NCI-H2227 treated with DMSO at 0.1 percent for 48 hours (cell line): ENCODE measurements at regions not wholly inside any gene's neighbourhood (a gene's known extent, or its start where the extent isn't known, plus 50 kb on each side); places are given as distances from the start of the nearest gene placed in this dataset.

ENCODE experiments used
- DNase-seq: peaks from one replicate; lab custom pipeline; 2025; lab: John Stamatoyannopoulos, UW

- no peak for DNase-seq
Measured at GRCh38 chr5:61686491-61687257, 354.6 kb downstream of the ZSWIM6 start.

GRCh38 chr5:61687371-61687770, 355.3 kb downstream of the ZSWIM6 start:
- DNase-seq: no peak

GRCh38 chr5:61689153-61689846, 357.2 kb downstream of the ZSWIM6 start:
- peak; percentile 51 for DNase-seq

- DNase-seq: no peak
Measured at GRCh38 chr5:61697809-61698558, 365.9 kb downstream of the ZSWIM6 start.

- DNase-seq: peak; percentile 15
Measured at GRCh38 chr5:61701877-61702602, 370.0 kb downstream of the ZSWIM6 start.

- DNase-seq: no peak
Measured at GRCh38 chr5:61702784-61703183, 370.7 kb downstream of the ZSWIM6 start.

GRCh38 chr5:61704289-61704688, 372.2 kb downstream of the ZSWIM6 start:
- no peak for DNase-seq

- no peak for DNase-seq
Measured at GRCh38 chr5:61706751-61707150, 374.7 kb downstream of the ZSWIM6 start.

GRCh38 chr5:61719124-61719523, 387.1 kb downstream of the ZSWIM6 start:
- DNase-seq: no peak

GRCh38 chr5:61720829-61721228, 388.8 kb downstream of the ZSWIM6 start:
- no peak for DNase-seq

GRCh38 chr5:61724102-61724501, 392.0 kb downstream of the ZSWIM6 start:
- no peak for DNase-seq

- no peak for DNase-seq
Measured at GRCh38 chr5:61728287-61728686, 396.2 kb downstream of the ZSWIM6 start.

GRCh38 chr5:61730866-61731265, 398.8 kb downstream of the ZSWIM6 start:
- DNase-seq: no peak

- no peak for DNase-seq
Measured at GRCh38 chr5:61731267-61731945, 399.3 kb downstream of the ZSWIM6 start.

- no peak for DNase-seq
Measured at GRCh38 chr5:61731946-61732314, 399.9 kb downstream of the ZSWIM6 start.

GRCh38 chr5:61732369-61732768, 400.3 kb downstream of the ZSWIM6 start:
- peak; percentile 35 for DNase-seq

- no peak for DNase-seq
Measured at GRCh38 chr5:61732796-61733195, 400.7 kb downstream of the ZSWIM6 start.

GRCh38 chr5:61734001-61734400, 401.9 kb downstream of the ZSWIM6 start:
- no peak for DNase-seq

GRCh38 chr5:61734966-61735365, 402.9 kb downstream of the ZSWIM6 start:
- DNase-seq: no peak

- DNase-seq: no peak
Measured at GRCh38 chr5:61735531-61735930, 403.5 kb downstream of the ZSWIM6 start.

- no peak for DNase-seq
Measured at GRCh38 chr5:61735995-61736394, 403.9 kb downstream of the ZSWIM6 start.
